GM21390 (cell line): ENCODE measurements at regions not wholly inside any gene's neighbourhood (a gene's known extent, or its start where the extent isn't known, plus 50 kb on each side); places are given as distances from the start of the nearest gene placed in this dataset.

Source experiments
- ATAC-seq: cut with Tn5 transposase; IDR thresholded peaks from one replicate; pipeline ENCODE4 v1.9.1; 2021; ENCODE audit not compliant: unreplicated experiment

- no peak for ATAC-seq
Measured at GRCh38 chr1:25026730-25027450, 96.8 kb upstream of the RUNX3 start.

GRCh38 chr1:25026304-25026703 lies 96.2 kb upstream of the RUNX3 start:
- no peak for ATAC-seq

GRCh38 chr1:25024615-25025350 lies 94.7 kb upstream of the RUNX3 start:
- ATAC-seq = no peak

GRCh38 chr1:25023826-25024225 lies 93.8 kb upstream of the RUNX3 start:
- no peak for ATAC-seq

- ATAC-seq = no peak
Measured at GRCh38 chr1:25023190-25023578, 93.1 kb upstream of the RUNX3 start.

- ATAC-seq = peak; percentile 65
Measured at GRCh38 chr1:25022361-25023189, 92.5 kb upstream of the RUNX3 start.

GRCh38 chr1:25021591-25022215 lies 91.6 kb upstream of the RUNX3 start:
- no peak for ATAC-seq

- no peak for ATAC-seq
Measured at GRCh38 chr1:25020851-25021590, 90.9 kb upstream of the RUNX3 start.

- no peak for ATAC-seq
Measured at GRCh38 chr1:25020173-25020845, 90.2 kb upstream of the RUNX3 start.

GRCh38 chr1:25019337-25020172 lies 89.5 kb upstream of the RUNX3 start:
- ATAC-seq = no peak

GRCh38 chr1:25018943-25019336 lies 88.9 kb upstream of the RUNX3 start:
- ATAC-seq = no peak

- ATAC-seq = no peak
Measured at GRCh38 chr1:25018110-25018735, 88.1 kb upstream of the RUNX3 start.

- ATAC-seq = no peak
Measured at GRCh38 chr1:25017436-25018109, 87.5 kb upstream of the RUNX3 start.

GRCh38 chr1:25012966-25013962 lies 83.2 kb upstream of the RUNX3 start:
- ATAC-seq = no peak

GRCh38 chr1:25011943-25012638 lies 82.0 kb upstream of the RUNX3 start:
- ATAC-seq = no peak

- no peak for ATAC-seq
Measured at GRCh38 chr1:25011275-25011674, 81.2 kb upstream of the RUNX3 start.
